Left ventricle myocardium inferior (tissue), 1 donor: ENCODE measurements at regions not wholly inside any gene's neighbourhood (a gene's known extent, or its start where the extent isn't known, plus 50 kb on each side); places are given as distances from the start of the nearest gene placed in this dataset.
"Not testable (repeated sequence)": the region's sequence is repeated elsewhere in the genome, so short reads cannot be mapped to it uniquely, and the experiment has no call there.

Experiments used
- DNase-seq: peaks from one replicate; pipeline ENCODE4 v3.0.0-alpha.2; 2020
- H3K27ac ChIP-seq: fragments of 200-600 bp; replicated peaks from 2 replicates; pipeline ENCODE4 v1.8.0; 2021
- H3K27me3 ChIP-seq: fragments of 200-600 bp; 2 replicates; pipeline ENCODE4 v1.8.0; 2021; ENCODE audit warnings: low read depth
- H3K36me3 ChIP-seq: fragments of 200-600 bp; 2 replicates; pipeline ENCODE4 v1.8.0; 2021
- H3K4me1 ChIP-seq: fragments of 200-600 bp; 2 replicates; pipeline ENCODE4 v1.8.0; 2021
- H3K4me3 ChIP-seq: fragments of 200-600 bp; 2 replicates; pipeline ENCODE4 v1.8.0; 2021; ENCODE audit warnings: mild to moderate bottlenecking, moderate library complexity
- H3K9me3 ChIP-seq: fragments of 200-600 bp; replicated peaks from 2 replicates; pipeline ENCODE4 v1.8.0; 2021
- CTCF ChIP-seq: fragments of 200-600 bp; IDR thresholded peaks from 2 replicates; pipeline ENCODE4 v1.8.0; 2021; ENCODE audit warnings: antibody characterized with exemption, mild to moderate bottlenecking, borderline replicate concordance
- intact Hi-C: fragments of 100-400 bp; cut with micrococcal nuclease; formaldehyde crosslinking; loops from one replicate; pipeline ENCODE4 v1.11.0; 2022
- donor health status: DM: no; HTN: yes; CAD: no; lungs with severe emphysema.

GRCh38 chr14:40652089-40652691, 954.5 kb upstream of the LRFN5 start:
- Histone ChIP-seq H3K27ac (no peak overlapping the region), H3K27me3 (no peaks in the 10 kb centered on the region), H3K9me3 (no peaks in the 10 kb centered on the region), H3K4me1 (no peaks in the 10 kb centered on the region), H3K36me3 (no peaks in the 10 kb centered on the region), H3K4me3 (no peak overlapping the region)
- no peak for TF ChIP-seq CTCF
- DNase-seq: no peak
- intact Hi-C loops: no loop called here

GRCh38 chr14:40630471-40630870, 976.2 kb upstream of the LRFN5 start:
- DNase-seq: no peak
- Histone ChIP-seq H3K9me3 (no peaks in the 10 kb centered on the region), H3K36me3 (no peaks in the 10 kb centered on the region), H3K4me3 (no peak overlapping the region), H3K27me3 (no peaks in the 10 kb centered on the region), H3K4me1 (no peaks in the 10 kb centered on the region), H3K27ac (no peak overlapping the region)
- intact Hi-C loops: no loop called here
- no peak for TF ChIP-seq CTCF

DNA sequence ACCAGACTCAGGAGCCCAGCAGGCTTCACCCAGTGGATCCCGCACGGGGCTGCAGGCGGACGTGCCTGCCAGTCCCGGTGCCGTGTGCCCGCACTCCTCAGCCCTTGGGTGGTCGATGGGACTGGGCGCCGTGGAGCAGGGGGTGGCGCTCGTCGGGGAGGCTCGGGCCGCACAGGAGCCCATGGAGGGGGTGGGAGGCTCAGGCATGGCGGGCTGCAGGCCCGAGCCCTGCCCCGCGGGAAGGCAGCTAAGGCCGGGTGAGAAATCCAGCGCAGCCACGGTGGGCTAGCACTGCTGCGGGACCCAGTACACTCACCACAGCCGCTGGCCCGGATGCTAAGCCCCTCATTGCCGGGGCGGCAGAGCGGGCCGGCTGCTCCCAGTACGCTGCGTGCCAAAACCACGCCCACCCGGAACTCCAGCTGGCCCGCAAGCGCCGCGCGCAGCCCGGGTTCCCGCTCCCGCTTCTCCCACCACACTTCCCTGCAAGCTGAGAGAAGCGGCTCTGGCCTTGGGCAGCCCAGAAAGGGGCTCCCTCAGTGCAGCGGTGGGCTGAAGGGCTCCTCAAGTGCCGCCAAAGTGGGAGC, 977.0 kb upstream of the LRFN5 start:
- H3K4me3 ChIP-seq, intact Hi-C loops, H3K9me3 ChIP-seq, H3K27me3 ChIP-seq, H3K27ac ChIP-seq, DNase-seq, H3K4me1 ChIP-seq, H3K36me3 ChIP-seq: not testable (repeated sequence)

DNA sequence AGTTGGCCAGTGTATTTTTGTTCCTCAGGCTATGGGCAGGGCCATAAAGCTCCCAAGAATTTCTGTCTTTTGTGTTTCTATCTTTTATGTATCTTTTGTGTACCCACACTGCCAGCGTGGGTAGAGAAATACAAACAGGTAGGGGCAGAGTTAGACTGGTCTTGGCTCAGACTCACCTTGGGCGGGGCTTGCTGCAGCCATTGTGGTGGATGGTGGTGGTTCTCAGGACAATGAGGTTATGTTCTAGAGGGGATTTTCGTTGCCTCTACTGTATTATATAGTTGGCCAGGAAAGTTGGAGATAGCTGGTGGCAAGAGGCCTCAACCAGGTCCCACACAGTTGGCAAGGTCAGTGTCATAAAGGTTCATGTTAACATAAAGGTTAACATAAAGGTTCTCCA, 977.5 kb upstream of the LRFN5 start:
- no peaks in the 10 kb centered on the region for H3K4me1 ChIP-seq
- H3K9me3 ChIP-seq: peaks cover 2% of the 10 kb centered on the region
- DNase-seq: no peak
- intact Hi-C loops: no loop called here
- H3K27ac ChIP-seq: no peak overlapping the region
- no peak overlapping the region for H3K4me3 ChIP-seq
- no peak for TF ChIP-seq CTCF
- no peaks in the 10 kb centered on the region for H3K36me3 ChIP-seq
- no peaks in the 10 kb centered on the region for H3K27me3 ChIP-seq

GRCh38 chr14:40623643-40624042, 983.0 kb upstream of the LRFN5 start:
- H3K4me3 ChIP-seq: no peak overlapping the region
- no peak for TF ChIP-seq CTCF
- no peaks in the 10 kb centered on the region for H3K36me3 ChIP-seq
- H3K4me1 ChIP-seq: no peaks in the 10 kb centered on the region
- DNase-seq: no peak
- peaks cover 2% of the 10 kb centered on the region for H3K9me3 ChIP-seq
- H3K27me3 ChIP-seq: no peaks in the 10 kb centered on the region
- intact Hi-C loops: no loop called here
- H3K27ac ChIP-seq: no peak overlapping the region

DNA sequence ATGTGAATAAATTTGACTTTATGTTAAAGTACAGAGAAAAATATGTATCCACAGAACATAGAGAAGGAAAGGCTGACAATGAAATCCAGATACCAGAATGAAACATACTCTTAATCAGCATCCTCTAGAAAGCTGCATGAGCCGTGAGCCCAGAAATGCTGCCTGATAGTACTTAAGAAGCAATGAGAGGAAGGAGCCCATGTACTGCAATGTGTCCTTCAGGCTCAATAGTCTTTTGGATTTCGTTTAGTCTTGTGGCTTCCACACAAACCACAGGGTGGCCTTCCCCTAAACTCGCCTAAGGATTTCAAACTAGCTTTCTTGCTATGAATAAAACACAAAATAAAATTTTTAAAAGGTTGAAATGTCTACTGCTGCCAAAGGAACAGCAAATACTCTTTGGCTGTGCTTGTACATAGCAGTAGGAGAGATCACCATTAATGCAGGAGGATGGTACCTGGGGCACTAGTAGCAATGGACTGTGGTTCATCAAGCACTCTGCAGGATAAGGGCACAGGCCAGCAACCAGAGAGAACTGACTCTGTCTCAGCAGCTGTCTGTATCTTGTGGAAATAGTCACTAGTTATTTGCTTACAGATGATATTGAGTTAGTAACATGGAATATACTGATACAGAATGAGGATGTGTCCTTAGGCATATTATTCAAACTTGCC, 988.3 kb upstream of the LRFN5 start:
- no peak for TF ChIP-seq CTCF
- Histone ChIP-seq H3K27ac (no peak overlapping the region), H3K4me1 (no peaks in the 10 kb centered on the region), H3K9me3 (no peaks in the 10 kb centered on the region), H3K27me3 (no peaks in the 10 kb centered on the region), H3K36me3 (no peaks in the 10 kb centered on the region), H3K4me3 (no peak overlapping the region)
- intact Hi-C loops: no loop called here
- DNase-seq: no peak
